Retina (tissue), 1 donor: ENCODE measurements at regions not wholly inside any gene's neighbourhood (a gene's known extent, or its start where the extent isn't known, plus 50 kb on each side); places are given as distances from the start of the nearest gene placed in this dataset.
"Not testable (repeated sequence)": the region's sequence is repeated elsewhere in the genome, so short reads cannot be mapped to it uniquely, and the experiment has no call there.

Experiments used
- DNase-seq: peaks from one replicate; pipeline ENCODE4 v3.0.0-alpha.2; 2016

DNA sequence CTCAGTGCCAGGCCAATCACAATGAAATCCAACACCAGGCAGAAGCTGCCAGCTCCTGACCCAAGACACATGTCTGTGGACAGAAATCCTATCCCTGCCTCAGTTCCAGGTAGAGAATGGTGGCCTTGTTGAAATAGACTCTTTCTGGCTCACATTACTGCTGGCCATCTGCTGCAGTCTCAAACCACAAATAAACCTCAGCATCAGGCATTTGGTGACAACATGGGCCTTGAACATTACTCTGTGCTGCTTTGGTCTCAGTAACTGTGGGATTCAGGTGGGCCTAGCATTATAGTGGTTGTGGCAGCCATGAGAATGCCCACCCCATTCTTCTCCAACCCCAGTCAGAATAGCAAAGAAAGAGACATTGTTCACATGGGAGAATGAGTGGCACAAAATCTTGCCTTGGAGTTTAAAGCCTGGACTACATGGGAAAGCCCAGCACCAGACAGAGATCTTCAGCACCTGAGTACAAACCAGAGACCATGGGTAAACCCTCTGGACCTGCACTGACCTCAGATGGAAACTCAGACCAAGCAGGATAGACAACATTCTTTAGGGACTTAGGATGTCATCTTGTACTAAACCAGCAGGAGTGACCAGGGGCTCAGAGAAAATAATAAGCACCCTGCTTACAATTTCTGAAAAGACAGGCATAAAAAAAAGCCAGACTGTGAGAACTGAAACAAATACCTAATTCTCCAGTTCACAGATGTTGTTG, 50.4 kb upstream of the TRAM1L1 start:
- DNase-seq, result no peak

DNA sequence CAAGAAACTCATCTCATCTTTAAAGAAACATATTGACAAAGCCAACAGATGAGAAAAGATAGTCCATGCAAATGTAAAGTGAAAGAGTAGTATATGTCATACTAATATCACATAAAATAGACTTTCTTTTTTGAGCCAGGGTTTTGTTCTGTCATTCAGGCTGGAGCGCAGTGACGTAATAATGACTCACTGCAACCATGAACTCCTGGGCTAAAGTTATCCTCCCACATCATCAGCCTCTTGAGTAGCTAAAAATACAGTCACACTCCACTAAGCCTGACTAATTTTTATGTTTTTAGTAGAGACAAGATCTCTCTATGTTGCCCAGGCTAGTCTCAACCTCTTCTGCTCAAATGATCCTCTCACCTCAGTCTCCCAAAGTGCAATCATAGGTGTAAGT, 51.8 kb upstream of the TRAM1L1 start:
- DNase-seq, result no peak

DNA sequence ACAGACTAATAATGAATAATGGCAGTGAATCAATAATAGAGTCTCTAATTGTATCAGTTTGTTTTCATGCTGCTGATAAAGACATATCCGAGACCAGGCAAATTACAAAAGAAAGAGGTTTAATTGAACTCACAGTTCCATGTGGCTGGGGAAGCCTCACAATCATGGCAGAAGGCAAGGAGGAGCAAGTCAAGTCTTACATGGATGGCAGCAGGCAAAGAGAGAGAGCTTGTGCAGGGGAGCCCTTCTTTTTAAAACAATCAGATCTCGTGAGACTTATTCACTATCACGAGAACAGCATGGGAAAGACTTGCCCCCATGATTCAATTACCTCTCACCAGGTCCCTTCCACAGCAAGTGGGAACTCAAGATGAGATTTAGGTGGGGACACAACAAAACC, 53.4 kb upstream of the TRAM1L1 start:
- DNase-seq, result not testable (repeated sequence)

DNA sequence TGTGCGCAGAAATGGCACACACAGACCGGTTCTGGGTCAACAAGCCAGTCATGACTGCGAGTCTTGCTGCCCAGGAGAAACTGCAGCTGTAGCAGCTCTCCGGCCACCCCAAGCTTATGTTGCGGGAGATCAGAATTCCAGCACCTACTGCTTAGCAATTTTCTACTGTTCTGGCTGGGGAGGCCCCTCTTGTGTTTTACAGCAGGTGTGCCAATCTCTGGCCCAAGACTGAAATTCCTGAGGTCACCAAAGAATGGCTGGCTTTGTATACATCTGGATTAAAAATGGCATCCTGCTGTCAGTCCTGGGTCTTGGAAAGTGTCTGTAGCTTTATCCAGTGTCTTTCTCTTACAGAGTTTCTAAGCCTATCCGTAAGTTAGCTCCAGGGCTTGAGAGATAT, 68.9 kb upstream of the TRAM1L1 start:
- no peak for DNase-seq

DNA sequence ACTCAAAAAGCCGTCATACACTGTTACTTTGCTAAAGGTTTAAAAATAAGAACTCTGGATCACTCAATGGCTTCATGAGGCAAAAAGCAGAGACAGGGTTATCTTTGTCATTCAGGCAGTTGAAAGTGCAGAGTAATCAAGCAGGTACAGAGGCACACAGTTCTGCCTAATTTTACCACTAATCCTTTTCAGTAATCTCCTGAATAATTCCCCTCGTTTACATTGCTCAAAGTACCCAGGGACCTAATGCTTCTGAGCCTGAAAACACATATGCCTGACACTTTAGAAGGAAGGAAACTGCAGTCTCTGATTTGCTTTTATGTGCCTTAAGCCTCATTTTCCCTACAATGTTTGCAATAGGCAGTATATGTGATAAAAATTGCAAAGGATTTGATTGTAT, 71.4 kb upstream of the TRAM1L1 start:
- no peak for DNase-seq

DNA sequence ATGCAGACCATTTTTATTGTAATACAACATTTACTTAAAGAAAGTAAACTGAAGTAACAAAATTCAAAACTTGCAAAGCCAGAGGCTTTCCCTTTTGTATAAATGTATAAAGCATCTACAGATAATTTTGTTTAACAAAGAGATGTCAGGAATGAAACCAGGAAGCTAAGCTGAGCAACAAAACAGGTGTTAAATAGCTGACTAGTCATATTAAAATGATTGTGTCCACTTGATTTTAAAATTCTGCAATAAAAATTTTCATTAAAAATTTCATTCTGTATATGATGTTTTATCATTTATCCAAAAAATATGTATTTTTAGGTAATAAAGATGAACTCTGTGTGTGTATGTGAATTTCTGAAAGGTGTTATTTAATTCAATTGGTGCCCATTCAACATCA, 72.0 kb upstream of the TRAM1L1 start:
- DNase-seq, result no peak

DNA sequence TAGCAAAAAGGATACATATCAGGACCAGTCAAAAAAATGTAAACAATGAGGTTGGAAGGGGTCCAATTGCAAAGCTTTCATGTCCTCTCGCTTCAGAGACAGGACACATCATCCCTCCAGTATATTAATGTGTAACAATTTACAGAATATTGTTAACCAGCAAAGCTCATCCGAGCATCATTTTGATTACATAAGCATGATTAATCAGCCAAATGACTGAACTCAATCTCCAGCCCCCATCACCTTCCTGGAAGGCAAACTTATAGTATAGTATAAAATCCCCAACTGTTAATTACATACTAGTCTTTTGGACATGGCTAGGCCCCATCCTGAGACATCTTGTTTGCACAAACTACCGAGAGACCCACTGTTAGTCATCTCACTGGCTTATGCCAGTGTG, 77.6 kb upstream of the TRAM1L1 start:
- DNase-seq, result no peak

DNA sequence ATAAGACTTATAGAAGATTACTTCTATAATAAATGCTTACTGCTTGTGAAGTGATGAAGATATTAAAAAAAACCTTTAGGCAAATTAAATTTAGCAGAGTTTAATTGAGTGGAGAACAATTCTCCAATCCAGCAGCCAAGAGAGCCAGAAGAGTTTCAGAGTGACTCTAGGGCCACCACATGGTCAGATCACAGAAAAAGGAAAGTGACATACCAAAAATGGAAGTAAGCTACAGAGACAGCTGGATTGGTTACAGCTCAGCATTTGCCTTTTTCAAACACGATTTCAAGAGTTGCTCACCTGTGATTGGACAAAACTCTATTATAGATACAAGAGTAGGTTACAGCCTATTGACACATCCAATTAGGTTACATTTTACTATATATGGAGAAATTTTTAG, 79.0 kb upstream of the TRAM1L1 start:
- no peak for DNase-seq

DNA sequence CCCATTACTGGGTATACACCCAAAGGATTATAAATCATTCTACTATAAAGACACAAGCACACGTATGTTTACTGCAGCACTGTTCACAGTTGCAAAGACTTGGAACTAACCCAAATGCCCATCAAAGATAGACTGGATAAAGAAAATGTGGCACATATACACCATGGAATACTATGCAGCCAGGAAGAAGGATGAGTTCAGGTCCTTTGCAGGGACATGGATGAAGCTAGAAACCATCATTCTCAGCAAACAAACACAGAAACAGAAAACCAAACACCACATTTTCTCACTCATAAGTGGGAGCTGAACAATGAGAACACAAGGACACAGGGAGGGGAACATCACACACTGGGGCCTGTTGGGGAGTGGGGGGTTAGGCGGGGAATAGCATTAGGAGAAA, 90.0 kb upstream of the TRAM1L1 start:
- not testable (repeated sequence) for DNase-seq

DNA sequence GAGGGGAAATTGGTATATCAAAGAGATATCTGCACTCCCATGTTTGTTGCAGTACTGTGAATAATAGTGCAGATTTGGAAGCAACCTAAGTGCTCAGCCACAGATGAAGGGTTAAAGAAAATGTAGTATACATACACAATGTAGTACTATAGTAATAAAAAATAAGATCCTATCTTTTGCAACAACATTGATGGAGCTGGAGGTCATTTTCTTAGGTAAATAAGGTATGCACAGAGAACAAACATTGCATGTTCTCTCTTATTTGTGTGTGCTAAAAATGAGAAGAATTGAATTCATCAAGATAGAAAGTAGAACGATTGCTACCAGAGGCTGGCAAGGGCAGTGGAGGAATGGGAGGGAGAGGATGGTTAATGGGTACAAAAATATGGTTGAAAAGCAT, 117.9 kb upstream of the TRAM1L1 start:
- no peak for DNase-seq

DNA sequence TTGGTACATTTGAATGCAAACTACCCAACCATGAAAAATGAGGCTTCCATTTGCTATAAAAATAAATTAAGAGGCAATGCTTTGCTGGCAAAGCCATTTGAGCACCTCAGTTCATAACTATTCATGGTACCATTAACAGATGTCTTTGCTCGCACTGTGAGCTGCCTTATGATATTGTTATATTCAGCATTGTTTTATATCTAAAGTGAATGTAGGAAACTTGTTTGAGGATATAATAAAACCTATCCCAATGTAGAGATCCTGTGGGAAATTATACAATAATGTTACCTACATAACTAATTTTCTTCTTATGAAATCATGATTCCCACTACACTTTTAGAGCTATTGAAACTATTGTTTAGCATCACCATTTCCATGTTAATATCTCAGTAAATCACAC, 125.2 kb upstream of the TRAM1L1 start:
- no peak for DNase-seq

DNA sequence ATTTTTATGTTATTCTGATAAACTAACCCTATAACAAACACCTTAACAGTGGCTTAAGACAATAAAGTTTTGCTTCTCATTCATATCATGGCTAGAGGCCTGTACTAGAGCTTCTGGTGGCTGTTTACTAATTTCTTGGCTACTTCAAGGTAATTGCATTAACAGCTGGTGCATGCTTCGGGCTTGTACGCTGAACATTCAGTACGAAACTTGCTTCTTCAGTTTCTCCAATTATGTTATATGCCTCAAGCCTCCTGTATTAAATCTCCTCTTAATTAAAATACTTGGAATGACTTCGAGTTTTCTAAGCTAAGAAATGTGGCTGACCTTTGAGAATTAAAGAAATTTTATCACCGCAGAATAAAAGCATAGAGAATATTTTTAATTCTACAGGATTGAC, 138.9 kb upstream of the TRAM1L1 start:
- no peak for DNase-seq

DNA sequence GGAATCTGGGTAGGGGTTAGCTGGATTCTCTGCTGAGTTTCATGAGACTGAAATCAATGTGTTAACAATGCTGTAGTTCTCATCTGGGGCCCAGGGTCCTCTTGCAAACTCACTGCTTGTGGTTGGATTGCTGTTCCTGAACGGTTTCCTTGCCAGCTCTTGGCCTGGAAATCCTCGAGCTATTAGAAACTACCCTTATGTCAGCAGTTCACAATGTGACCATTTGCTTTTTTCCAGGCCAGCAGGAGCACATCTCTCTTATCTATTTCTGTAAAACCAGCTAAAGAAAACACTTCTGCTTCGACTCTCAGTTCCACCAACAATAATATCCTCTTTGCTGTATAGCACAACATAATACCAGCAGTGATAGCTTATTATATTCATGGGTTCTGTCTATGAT, 140.1 kb upstream of the TRAM1L1 start:
- DNase-seq, result no peak

DNA sequence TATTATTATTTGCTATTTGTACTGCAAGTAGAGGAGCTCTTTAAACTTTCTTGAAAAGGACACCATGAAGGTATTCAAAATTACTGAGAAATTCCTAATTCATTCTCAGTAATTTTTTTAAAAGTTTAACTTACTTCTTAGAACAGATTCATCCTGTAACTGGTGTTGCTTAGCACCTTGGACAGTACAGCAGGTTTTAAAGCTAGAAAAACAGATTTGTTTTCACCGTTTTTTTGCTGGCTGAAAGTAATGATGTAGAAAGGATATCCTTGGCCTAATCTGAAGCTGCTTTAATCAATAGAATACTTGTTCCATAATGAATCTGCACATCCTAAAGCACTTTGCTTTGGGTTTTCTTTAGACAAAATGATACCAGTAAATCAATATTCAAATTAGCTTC, 142.5 kb upstream of the TRAM1L1 start:
- no peak for DNase-seq

DNA sequence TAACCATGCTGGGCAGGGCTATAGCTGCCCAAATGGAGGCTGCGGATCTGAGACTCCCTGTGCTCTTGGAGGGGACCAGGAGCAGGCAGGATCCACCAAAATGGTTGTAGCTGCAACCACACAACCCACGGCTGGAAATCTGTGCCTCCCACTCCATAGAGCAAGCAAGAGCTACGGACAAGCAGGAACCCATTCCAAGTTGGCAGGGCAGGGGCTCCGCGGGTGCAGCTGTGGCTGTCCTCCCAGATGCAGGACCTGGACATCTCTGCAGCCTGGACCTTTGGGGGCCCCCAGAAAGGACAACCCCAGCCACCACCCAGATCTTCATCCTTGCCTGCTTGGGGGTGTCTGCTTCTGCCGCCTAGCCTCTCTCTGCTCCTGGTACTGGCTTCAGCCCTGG, 154.1 kb upstream of the TRAM1L1 start:
- DNase-seq, result no peak

DNA sequence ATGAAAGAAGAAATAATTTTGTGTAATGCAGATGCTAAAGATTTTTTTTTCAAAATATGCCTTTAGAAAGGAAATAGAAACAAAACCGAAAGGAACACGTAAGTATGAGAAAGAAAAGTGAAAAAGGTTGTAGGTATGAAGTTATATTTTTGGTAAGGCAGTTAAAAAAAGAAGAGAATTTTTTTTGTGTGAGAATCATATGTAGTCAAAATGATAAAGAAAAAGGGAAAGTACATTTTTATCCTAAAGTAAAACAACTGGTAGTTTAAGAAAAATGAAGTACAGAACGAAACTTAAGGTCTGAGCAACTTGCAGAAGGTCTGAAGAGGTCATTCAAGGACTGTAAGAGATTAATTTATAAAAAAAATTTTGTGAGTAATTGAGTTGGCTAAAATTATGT, 164.0 kb upstream of the TRAM1L1 start:
- DNase-seq, result no peak

DNA sequence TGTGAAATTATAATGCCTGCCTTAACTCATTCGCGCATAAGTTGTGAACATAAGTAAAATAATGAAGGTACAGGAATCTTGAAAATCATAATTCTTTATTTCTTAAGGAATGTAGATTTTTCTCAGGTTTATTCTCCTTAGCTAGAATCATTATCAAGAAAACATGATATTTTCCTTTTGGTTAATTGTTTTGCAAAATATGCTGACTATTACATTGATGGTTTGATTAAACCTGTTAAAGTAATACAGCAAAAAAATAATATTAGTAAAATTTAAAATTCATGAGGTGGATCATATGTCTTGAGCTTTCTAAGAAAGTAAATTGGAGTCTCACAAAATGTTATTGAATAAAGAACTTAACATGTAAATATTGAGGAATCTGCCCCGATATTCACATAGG, 178.7 kb upstream of the TRAM1L1 start:
- DNase-seq, result no peak

DNA sequence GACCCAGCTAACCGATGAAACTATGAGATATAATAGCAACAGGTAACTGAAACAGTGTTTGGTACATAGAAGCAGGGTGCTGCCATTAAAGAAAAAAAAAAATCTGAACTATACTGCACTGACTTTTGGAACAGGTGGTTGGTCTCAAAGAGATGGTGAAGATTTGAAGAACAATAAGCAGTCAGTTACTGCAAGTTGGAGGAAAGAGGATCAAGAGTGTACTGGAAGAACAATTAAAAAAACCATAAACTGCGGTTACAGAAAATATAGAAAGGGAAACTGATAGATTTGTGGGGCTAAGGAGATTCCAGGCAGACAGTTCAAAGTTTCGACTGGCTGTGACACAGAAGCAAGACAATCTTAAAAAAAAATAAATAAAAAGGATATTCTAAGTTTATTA, 181.9 kb upstream of the TRAM1L1 start:
- DNase-seq, result no peak

DNA sequence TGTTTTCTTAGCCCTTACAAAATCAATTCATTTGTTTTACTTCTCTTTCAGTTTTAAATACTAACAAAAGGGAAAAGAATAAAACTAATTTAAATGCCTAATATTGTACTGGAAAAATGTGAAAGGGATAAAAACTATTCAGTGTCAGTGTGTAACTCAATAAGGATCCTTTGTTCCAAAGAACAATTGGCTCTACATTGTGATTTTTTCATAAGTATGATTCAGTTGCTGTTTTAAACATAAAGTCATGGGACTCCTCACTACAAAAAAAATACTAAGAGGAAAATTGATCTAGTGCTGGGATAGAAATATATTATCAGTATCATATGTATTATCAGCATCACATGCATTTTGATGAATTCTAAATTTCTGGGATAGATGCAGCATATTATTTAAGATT, 199.4 kb upstream of the TRAM1L1 start:
- no peak for DNase-seq

DNA sequence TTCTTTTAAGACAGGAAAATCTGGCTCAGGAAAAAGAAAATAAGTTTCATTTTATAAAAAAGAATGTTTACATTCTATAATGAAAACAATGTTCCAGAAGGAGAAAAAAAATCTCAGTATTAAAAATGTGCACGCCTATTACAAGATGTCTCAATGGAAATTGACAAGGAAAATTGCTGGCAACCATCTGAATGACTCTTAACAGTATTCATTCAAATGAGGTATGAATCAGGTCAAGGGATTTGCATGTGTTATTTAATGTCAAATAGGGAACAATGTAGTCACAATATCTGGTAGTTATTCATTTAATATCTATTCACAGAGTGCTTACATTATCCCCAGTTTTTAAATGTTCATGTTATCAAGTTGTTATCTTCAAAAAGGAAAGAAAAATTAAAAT, 208.4 kb upstream of the TRAM1L1 start:
- no peak for DNase-seq

DNA sequence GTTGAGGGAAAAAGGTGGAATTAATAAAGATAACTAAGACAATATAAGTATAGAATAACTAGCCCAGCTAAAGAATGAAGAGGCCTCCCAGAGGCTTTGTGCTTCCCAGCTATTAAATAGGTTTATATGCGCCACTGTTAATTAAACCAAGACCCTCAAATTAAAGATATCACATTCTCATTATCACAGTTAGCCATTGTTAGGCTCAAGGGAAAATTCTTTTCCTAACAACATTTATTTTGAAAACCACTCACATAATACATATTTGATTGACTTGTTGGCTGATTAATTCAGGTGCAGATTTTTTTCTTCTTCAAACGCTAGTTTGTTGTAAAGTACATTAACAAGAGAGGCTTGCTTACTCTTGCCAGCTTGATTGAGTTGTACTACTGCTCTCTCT, 216.8 kb upstream of the TRAM1L1 start:
- no peak for DNase-seq

DNA sequence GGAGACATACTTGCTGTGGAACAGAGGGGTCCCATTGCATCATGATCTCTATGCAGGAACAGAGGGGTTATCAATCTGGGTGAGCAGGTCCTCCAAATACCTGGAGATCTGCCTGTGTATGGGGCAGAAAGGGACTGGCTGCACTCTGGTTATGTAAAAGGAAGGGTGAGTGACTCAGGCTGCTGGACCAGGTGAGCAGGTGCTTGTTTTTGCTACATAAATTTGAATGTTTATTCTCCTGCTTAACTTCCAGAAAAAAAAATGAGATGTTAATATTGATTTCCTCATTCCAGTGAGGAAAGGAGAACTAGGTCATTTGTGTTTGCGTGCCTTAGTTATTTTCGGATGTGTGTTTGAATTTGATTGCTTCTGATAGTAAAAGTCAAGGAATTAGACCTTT, 225.8 kb upstream of the TRAM1L1 start:
- DNase-seq, result no peak

DNA sequence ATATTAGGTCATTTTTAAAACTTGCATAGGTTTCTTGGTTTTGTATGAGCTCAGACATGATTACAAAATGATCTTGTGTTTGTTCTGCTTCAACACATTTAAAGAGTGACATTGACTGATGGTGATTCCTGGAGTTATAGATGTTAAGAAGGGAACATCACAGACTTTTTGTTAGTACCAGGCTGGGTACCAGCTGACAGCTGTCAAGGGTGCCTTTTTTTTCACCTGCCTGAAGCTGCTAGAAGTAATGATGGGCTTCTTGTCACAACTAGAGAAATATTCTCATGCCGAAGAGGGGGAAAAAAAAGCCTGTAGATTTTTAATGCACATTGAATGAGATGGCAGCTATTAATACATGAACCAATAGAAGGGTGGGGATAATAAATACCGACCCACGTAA, 226.6 kb upstream of the TRAM1L1 start:
- no peak for DNase-seq

DNA sequence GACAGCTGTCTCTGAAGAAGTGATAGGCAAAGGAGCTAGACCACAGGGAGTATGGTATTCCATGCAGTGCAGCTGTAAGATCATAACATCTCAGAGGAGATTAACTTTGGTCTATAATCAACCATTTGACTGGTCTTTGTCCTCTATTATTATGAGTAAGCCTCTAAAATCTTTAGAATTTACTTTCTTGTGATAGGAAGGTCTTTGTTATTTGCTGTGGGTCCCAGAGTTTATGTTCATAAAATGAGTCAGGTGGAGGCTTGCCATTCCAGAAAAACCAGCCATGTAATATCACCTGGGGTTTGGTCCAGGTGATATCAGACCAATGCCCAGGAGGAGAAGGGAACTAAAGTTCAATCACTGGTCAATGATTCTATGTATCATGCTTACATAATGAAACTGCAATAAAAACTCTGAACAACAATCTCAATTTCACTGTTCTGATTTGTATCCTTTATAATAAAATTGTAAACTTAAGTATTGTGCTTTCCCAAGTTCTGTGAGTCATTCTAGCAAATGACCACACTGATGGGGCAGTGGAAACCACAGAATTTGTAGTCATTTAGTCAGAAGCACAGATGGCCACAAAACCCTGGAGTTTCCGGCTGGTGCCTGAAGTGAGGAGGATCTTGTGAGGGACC, 239.6 kb upstream of the TRAM1L1 start:
- no peak for DNase-seq

DNA sequence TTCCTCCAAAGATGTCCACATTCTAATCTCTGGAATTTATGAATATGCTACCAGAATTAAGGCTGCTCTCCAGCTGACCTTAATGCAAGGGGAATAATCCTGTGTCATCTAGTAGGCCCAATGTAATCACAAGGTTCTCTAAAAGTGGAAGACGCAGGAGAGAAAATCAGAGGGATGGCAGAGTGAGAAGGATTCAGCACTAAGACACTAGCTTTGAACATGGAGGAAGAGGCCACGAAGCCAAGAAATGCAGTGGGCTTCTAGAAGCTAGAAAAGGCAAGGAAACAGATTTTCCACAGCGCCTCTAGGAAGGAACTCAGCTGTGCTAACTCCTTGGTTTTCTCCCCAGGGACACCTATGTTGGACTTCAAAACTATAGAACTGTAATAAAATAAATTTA, 240.7 kb upstream of the TRAM1L1 start:
- no peak for DNase-seq
